PC-9 (cell line): ENCODE measurements at regions not wholly inside any gene's neighbourhood (a gene's known extent, or its start where the extent isn't known, plus 50 kb on each side); places are given as distances from the start of the nearest gene placed in this dataset.

ENCODE experiments used
- CTCF ChIP-seq: fragments of 200-600 bp; sonication (generic); conservative IDR thresholded peaks from 2 replicates; pipeline ENCODE4 v1.6.1; 2017; ENCODE audit warnings: mixed run types, antibody characterized with exemption, mild to moderate bottlenecking, moderate library complexity
- EZH2 ChIP-seq: fragments of 200-600 bp; sonication (generic); IDR thresholded peaks from 2 replicates; pipeline ENCODE4 v1.8.0; 2017; ENCODE audit warnings: antibody characterized with exemption, low read depth

DNA sequence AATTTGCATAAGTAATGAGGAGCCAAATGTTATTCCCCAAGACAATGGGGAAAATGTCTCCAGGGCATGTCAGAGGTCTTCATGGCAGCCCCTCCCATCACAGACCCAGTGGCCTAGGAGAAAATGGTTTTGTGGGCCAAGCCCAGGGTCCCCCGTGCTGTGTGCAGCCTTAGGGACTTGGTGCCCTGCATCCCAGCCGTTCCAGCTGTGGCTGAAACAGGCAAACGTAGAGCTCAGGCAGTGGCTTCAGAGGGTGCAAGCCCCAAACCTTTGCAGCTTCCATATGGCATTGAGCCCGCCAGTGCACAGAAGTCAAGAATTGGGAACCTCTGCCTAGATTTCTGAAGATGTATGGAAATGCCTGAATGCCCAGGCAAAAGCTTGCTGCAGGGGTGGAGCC is 79.9 kb downstream of the FAM181B start:
- TF ChIP-seq CTCF (no peak), EZH2 (no peak)
